Progenitor cell of endocrine pancreas (in vitro differentiated cells): ENCODE measurements at regions not wholly inside any gene's neighbourhood (a gene's known extent, or its start where the extent isn't known, plus 50 kb on each side); places are given as distances from the start of the nearest gene placed in this dataset.
A peak's percentile ranks its signal among the peaks of the same experiment; 100 is the strongest.

ENCODE experiments used
- DNase-seq: peaks from one replicate; pipeline ENCODE4 v3.0.0; 2021; ENCODE audit warnings: low spot score; ENCODE audit not compliant: unreplicated experiment
- H3K27ac Mint-ChIP-seq: 2 replicates; pipeline ENCODE4 v1.8.0; 2021; ENCODE audit warnings: mild to moderate bottlenecking, moderate library complexity, mixed read lengths
- H3K27me3 Mint-ChIP-seq: 2 replicates; pipeline ENCODE4 v1.8.0; 2021; ENCODE audit warnings: mixed read lengths
- H3K36me3 Mint-ChIP-seq: 2 replicates; pipeline ENCODE4 v1.8.0; 2022; ENCODE audit warnings: mixed read lengths; ENCODE audit not compliant: insufficient read depth
- H3K4me1 Mint-ChIP-seq: 2 replicates; pipeline ENCODE4 v1.8.0; 2021; ENCODE audit warnings: low read depth, mixed read lengths
- H3K4me3 Mint-ChIP-seq: 2 replicates; pipeline ENCODE4 v1.8.0; 2021; ENCODE audit warnings: low read depth, mild to moderate bottlenecking, moderate library complexity, mixed read lengths
- H3K9me3 Mint-ChIP-seq: 2 replicates; pipeline ENCODE4 v1.8.0; 2021; ENCODE audit warnings: low read depth, mixed read lengths
- CTCF ChIP-seq: fragments of 200-600 bp; sonication (generic); IDR thresholded peaks from one replicate; pipeline ENCODE4 v1.5.0; 2021; ENCODE audit warnings: antibody characterized with exemption, mild to moderate bottlenecking; ENCODE audit not compliant: unreplicated experiment

GRCh38 chr2:134163336-134163735 lies 90.5 kb upstream of the MGAT5 start:
- TF ChIP-seq CTCF, result no peak
- H3K27me3 Mint-ChIP-seq, result no peaks in the 10 kb centered on the region
- peaks cover 15% of the 10 kb centered on the region for H3K4me1 Mint-ChIP-seq
- no peaks in the 10 kb centered on the region for H3K9me3 Mint-ChIP-seq
- no peaks in the 10 kb centered on the region for H3K36me3 Mint-ChIP-seq
- H3K27ac Mint-ChIP-seq, result peak overlapping the region; percentile 22
- no peak for DNase-seq
- no peak overlapping the region for H3K4me3 Mint-ChIP-seq

DNA sequence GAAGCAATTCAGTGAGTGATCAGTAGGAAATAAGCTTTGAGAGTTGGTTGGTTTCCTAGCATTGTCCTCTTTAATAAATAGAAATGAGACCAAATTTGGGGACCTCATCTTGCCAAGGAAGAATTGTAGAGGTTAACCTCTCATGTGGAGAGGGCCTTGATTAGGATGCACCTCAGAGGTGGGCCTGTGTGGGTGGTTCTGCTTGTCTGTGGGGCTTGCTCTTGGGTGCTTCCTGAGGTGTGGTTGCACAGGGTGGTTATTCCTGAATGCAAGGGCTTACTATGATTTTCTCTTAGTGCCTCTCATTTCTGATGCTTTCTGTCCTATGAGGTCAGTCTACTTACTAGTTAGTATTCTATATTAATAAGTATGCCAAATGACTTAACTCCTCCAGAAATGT lies 89.6 kb upstream of the MGAT5 start:
- DNase-seq, result no peak
- peaks cover 15% of the 10 kb centered on the region for H3K4me1 Mint-ChIP-seq
- TF ChIP-seq CTCF, result no peak
- no peak overlapping the region for H3K27ac Mint-ChIP-seq
- no peaks in the 10 kb centered on the region for H3K27me3 Mint-ChIP-seq
- no peaks in the 10 kb centered on the region for H3K36me3 Mint-ChIP-seq
- H3K9me3 Mint-ChIP-seq, result no peaks in the 10 kb centered on the region
- H3K4me3 Mint-ChIP-seq, result no peak overlapping the region

DNA sequence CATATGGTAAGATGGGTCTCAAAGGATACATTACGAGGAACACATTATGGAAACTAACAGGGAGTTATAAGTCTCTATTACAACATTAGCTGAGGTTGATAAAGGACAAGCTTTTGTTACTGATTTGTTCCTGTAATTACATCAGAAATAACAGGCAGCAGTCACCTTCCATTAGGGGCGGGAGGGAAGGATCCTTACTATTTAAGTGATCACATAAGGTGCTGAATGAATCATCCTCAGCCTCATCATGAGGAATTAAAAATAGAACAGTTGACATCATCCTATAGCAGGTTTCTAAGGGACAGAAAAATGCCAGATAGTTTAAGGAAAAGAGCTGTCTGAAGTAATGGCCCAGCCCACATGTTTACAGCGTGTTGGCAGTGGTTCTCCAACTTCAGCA lies 86.9 kb upstream of the MGAT5 start:
- no peak for DNase-seq
- Mint-ChIP-seq H3K4me3 (no peak overlapping the region), H3K9me3 (no peaks in the 10 kb centered on the region), H3K27me3 (no peaks in the 10 kb centered on the region), H3K27ac (no peak overlapping the region), H3K4me1 (peaks cover 4% of the 10 kb centered on the region), H3K36me3 (peaks cover 3% of the 10 kb centered on the region)
- TF ChIP-seq CTCF, result no peak

DNA sequence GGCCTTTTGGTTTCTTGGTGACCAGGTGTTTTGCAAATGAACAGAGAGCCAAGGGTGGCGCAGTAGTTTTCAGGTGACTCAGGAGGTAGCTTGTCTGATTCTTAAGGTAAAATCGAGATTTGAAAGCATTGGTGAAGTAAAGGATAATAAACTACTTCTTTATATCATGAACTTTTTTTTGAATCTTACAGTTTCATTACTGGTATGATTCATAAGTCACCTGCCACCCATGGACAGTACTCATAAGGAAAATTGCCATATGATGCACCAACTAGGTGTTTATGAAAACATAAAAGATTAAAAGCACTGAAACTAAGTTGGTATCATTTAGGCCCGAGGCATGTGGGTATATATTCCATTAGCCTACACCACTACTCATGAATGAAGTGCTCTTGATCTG lies 84.1 kb upstream of the MGAT5 start:
- no peak for TF ChIP-seq CTCF
- peaks cover 3% of the 10 kb centered on the region for H3K36me3 Mint-ChIP-seq
- no peaks in the 10 kb centered on the region for H3K27me3 Mint-ChIP-seq
- no peak for DNase-seq
- H3K4me1 Mint-ChIP-seq, result peaks cover 4% of the 10 kb centered on the region
- no peaks in the 10 kb centered on the region for H3K9me3 Mint-ChIP-seq
- no peak overlapping the region for H3K4me3 Mint-ChIP-seq
- H3K27ac Mint-ChIP-seq, result no peak overlapping the region

GRCh38 chr2:134170294-134170693 lies 83.6 kb upstream of the MGAT5 start:
- Mint-ChIP-seq H3K36me3 (peaks cover 3% of the 10 kb centered on the region), H3K27ac (no peak overlapping the region), H3K4me1 (peaks cover 4% of the 10 kb centered on the region), H3K9me3 (no peaks in the 10 kb centered on the region), H3K27me3 (no peaks in the 10 kb centered on the region), H3K4me3 (no peak overlapping the region)
- DNase-seq, result no peak
- TF ChIP-seq CTCF, result no peak
